SK-N-SH (cell line): ENCODE measurements at regions not wholly inside any gene's neighbourhood (a gene's known extent, or its start where the extent isn't known, plus 50 kb on each side); places are given as distances from the start of the nearest gene placed in this dataset.

Source experiments
- TCF12 ChIP-seq: IDR thresholded peaks from 2 replicates; pipeline ENCODE4 v1.4.0; 2012
- USF1 ChIP-seq: IDR thresholded peaks from 2 replicates; pipeline ENCODE4 v1.4.0; 2012; ENCODE audit warnings: low read depth, borderline replicate concordance
- TF ChIP-seq, protein P1 (sequence below): fragments of 150-350 bp; IDR thresholded peaks from 2 replicates; pipeline ENCODE4 v1.6.1; 2017; ENCODE audit warnings: antibody characterized with exemption, low read length, low read depth, borderline replicate concordance

- TF ChIP-seq, protein P1, sequence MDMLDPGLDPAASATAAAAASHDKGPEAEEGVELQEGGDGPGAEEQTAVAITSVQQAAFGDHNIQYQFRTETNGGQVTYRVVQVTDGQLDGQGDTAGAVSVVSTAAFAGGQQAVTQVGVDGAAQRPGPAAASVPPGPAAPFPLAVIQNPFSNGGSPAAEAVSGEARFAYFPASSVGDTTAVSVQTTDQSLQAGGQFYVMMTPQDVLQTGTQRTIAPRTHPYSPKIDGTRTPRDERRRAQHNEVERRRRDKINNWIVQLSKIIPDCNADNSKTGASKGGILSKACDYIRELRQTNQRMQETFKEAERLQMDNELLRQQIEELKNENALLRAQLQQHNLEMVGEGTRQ = no peak
- TF ChIP-seq TCF12 = no peak
- TF ChIP-seq USF1 = no peak
Measured at GRCh38 chr1:22365331-22366295, 86.0 kb upstream of the ZBTB40 start.
